Activated CD8-positive, alpha-beta memory T cell treated with anti-CD3 and anti-CD28 coated beads, Interleukin-2, amount 50 U/mL, for 48 hours (primary cell): ENCODE measurements at regions not wholly inside any gene's neighbourhood (a gene's known extent, or its start where the extent isn't known, plus 50 kb on each side); places are given as distances from the start of the nearest gene placed in this dataset.

Source experiments
- DNase-seq: peaks from one replicate; pipeline ENCODE4 v3.0.0-alpha.2; 2020

GRCh38 chr2:59703796-59704195 is 849.7 kb downstream of the BCL11A start:
- no peak for DNase-seq

DNA sequence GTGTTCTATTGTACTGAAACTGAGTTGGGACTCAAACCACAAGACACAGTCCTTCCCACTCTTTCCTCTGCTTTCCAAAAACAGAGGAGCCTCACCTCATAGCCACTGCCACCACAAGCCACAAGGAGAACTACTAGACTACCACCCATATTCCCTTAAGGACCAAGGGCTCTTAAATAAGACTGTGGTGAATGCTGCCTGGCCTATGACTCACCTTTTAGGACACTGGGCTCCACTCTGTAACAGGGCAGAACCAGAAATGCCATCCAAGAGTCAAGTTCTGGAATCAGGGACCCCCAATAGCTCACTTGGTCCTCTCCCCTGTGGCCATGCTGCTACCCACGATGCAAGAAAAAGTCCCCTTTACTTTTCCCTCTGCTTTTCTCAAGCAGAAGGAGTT is 851.4 kb downstream of the BCL11A start:
- no peak for DNase-seq

- no peak for DNase-seq
These were observed 852.0 kb downstream of the BCL11A start for GRCh38 chr2:59701271-59701994.

- no peak for DNase-seq
These were observed 859.3 kb downstream of the BCL11A start for GRCh38 chr2:59694176-59694575.

GRCh38 chr2:59693231-59693959 is 860.1 kb downstream of the BCL11A start:
- no peak for DNase-seq

GRCh38 chr2:59691518-59692190 is 861.8 kb downstream of the BCL11A start:
- DNase-seq, result no peak

- DNase-seq, result no peak
These were observed 862.6 kb downstream of the BCL11A start for GRCh38 chr2:59690849-59691248.

- no peak for DNase-seq
These were observed 868.7 kb downstream of the BCL11A start for GRCh38 chr2:59684771-59685166.

GRCh38 chr2:59684116-59684770 is 869.2 kb downstream of the BCL11A start:
- no peak for DNase-seq

DNA sequence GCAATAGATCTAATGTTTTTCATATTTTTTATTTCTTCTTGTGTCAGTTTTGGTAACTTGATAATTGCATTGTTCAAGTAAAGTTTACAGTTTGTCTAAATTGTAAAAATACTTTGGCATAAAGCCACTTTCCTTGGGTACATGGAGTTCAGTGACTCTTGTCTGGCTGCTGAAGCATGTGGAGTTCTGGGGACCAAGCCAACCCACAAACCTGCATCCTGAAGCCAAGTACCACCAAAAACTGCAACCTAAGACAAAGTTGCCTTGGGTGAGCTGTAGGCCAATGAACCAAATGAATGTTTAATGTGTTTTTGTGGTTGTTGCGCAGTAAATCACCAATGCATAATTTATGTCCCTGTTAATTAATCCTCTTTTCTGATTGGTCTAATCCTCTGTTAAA is 872.6 kb downstream of the BCL11A start:
- DNase-seq, result no peak

DNA sequence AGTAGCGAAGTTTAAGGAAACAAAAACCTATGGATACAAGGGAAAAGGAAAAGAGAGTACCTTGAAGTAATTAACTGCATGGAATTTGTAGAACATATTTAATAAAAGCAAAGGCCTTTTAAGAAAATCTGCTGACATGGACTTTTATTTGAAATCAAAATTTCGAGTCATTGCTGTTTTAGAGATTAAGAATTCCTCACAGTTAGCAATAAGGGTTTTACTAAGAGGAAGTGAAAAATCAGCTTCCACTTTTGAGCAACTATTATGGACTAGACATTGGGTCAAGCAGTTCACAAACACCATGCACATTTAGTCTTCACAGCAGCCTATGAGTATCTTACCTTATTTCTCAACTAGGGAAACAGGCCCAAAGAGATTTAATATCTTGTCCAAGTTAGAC is 876.3 kb downstream of the BCL11A start:
- DNase-seq, result no peak

DNA sequence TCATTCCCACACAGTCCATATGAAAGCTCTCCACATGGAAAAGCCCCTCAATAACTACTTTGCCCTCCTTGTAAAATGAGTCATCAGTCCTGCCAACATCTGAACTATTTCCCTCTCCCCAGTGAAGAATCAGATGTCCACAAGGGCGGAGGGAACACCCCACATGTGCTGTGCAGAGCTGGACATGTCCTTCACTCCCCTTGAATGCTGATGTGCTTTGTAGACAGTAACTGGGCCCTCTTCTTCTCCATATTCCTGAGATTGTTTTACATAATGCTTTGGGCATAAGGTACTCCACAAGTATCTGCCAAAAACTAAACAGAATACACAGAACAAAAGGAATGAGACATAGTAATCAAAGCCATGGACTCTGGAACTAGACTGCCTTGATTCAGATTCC is 879.4 kb downstream of the BCL11A start:
- no peak for DNase-seq

DNA sequence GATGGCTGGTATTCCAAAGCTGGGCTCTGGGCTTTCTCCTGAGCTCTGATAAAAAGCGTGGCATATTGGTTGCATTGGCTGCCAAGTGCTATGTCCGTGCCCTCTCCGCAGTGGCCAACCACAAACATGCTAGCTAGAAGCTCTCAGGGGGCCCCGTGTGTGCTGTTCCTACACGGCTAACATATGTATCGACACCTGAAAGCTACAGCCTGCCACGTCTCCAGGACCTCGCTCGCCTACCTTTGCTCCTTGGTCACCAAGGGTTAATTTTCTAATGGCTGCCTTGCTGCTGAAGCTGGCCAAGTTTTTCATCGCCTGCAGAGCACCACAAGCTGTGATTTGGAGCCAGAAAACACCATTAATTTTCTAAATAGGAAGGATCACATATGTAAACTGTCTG is 888.4 kb downstream of the BCL11A start:
- DNase-seq, result no peak

GRCh38 chr2:59662127-59662861 is 891.2 kb downstream of the BCL11A start:
- DNase-seq, result no peak

GRCh38 chr2:59660262-59660661 is 893.2 kb downstream of the BCL11A start:
- no peak for DNase-seq

DNA sequence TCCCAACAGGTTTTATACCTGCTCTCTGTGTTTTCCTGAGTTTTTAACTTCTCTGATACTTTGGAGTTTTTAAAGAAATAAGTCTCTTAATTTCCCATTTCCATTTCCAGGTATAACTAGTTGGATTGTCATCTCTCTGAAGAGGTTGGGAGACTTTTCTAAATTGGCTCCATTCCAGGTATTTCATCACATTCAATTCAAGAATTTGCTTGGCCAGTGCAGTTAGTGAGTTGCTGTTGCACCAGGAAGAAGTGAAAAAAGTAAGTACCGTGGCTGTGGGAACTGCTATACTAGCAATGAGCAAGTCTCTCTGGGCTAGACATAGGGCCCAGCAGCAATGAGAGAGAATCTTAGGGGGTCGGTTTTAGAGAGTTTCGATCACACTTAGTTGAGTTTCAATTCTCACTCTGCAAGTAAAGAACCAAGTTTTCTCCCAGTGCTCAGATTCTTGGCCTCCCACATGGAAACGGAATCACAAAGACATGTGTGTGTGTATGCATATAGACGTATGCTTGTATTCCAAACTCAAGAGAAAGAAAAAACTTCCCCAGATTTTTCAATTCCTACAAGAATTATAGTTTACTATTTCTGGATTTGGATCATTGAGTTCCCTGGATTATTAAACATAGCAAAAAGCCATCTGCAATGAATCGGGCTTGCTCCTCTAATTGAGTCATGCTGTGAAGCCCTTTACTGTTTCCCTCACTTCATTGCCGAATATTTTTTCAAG is 894.4 kb downstream of the BCL11A start:
- no peak for DNase-seq

- no peak for DNase-seq
These were observed 897.6 kb downstream of the BCL11A start for GRCh38 chr2:59655809-59656208.

DNA sequence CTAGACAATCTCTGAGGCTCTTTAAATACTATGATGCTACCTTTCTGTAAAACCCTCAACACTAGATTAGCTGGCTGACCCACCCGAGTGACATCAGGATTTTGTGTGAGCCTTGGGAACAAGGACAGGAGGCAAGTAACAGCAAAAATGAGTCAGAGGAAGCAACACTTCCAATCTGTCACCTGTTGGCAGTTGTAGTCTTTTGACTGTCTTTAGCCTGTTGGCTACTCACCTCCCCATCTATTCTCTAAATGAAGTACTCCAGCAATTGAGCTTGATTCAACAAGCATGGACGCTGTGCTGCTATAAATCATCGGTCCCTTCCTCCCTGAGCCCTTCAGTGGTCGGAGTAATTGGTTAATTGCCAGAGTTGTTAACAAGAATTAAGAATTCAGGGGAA is 898.7 kb downstream of the BCL11A start:
- DNase-seq, result no peak

DNA sequence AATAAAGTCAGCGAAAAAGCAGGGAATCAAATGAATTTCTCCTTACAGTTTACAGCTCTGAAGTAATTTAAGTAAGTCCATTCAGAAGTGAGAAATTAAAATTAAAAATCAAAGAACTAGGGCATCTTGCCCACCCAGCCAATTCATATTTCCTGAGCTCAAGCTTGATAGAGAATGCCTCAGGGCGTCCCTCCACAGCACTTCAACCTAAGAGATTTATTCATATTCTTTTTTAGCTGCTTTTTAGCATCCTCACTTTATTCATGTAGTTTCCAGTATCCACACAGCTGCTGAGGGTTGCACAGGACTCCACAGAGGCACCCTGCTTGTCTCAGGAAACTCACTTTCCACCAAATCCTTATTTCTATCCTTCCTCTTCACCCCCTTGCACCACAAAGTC is 900.3 kb downstream of the BCL11A start:
- no peak for DNase-seq

- no peak for DNase-seq
These were observed 922.7 kb downstream of the BCL11A start for GRCh38 chr2:59630789-59631188.

DNA sequence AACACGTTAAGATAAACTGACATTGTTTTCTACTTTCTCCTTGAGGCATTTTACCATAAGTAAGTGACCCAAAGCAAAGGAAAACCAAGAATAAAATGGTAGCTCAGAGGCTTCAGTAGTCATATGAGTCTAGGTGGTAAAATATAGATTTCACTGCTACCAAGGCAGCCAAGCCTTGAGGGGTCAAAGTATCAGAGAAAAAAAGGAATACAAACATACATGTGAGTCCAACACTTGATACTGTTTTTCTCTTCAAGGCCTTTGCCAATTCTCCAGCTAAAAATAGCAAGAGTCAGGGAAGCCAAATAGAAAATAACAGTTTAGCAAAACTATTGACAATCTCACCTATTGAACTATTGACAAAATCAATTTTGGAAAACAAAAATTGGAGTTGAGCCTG is 925.9 kb downstream of the BCL11A start:
- no peak for DNase-seq
